Stimulated activated CD8-positive, alpha-beta memory T cell treated with anti-CD3 and anti-CD28 coated beads, Interleukin-12 subunit alpha, Interleukin-12 subunit beta, amount 100 ng/mL, for 24 hours (primary cell): ENCODE measurements at regions not wholly inside any gene's neighbourhood (a gene's known extent, or its start where the extent isn't known, plus 50 kb on each side); places are given as distances from the start of the nearest gene placed in this dataset.

Experiments
- DNase-seq: peaks from one replicate; pipeline ENCODE4 v3.0.0-alpha.2; 2020; ENCODE audit errors: extremely low read depth

GRCh38 chr13:103356226-103356864, 290.1 kb upstream of the SLC10A2 start:
- DNase-seq, result no peak

- no peak for DNase-seq
Observed at GRCh38 chr13:103354171-103354570, 288.0 kb upstream of the SLC10A2 start.

DNA sequence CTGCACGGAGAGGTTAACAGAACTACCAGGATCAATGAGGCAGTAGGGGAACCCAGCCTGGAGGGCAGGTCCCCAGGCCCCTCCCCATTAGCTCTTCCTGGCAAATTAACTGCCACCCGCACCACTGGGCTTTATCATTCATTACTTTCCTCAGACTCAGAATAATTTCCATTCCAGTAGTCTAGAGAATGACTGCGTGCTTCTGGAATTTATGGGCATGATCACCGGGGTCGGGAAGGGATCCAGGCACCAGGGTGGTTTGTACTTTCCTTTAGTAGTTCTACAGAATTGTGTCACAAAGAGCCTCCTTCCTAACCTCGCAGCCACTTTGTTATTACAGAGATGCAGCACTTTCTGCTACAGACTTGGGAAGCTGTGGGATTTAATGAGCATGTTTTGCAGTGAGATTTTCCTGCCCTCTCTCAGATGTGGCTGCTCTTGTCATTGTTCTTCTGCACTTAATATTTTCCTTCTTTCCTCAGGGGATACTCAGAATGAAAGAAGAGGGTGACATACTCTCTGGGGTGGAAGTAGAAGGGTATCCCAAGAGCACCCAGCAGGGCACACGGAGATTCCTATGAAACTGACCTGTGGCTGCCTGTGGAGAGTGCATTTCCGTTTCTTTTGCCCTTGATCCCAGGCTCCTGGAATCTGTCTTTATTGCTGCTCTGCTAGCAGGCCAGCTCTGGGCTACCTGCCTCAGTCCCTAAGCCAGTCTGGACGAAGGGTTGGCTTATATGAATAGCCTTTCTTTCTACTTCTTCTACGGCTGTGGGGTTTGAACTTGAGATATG, 285.0 kb upstream of the SLC10A2 start:
- DNase-seq, result no peak

- no peak for DNase-seq
Observed at GRCh38 chr13:103350147-103350546, 283.9 kb upstream of the SLC10A2 start.

GRCh38 chr13:103349211-103349980, 283.2 kb upstream of the SLC10A2 start:
- no peak for DNase-seq

DNA sequence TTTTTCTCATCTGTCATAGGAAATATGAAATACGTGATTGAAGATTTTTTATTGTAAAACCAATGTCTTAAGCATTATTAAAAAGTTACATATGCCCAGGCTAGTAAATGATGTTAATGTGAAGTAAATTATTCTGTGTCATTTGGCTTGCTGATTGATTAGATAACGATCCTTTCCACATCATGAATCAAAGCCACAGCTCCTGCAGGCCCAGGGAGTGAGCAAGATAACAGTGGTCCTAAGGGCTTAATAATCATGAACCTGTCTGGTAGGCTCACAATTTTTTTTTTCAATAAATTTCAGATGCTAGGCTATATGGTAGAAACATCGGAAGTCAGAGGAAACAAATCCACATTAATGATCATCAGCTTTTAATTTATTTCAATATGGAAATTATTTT, 269.0 kb upstream of the SLC10A2 start:
- no peak for DNase-seq

DNA sequence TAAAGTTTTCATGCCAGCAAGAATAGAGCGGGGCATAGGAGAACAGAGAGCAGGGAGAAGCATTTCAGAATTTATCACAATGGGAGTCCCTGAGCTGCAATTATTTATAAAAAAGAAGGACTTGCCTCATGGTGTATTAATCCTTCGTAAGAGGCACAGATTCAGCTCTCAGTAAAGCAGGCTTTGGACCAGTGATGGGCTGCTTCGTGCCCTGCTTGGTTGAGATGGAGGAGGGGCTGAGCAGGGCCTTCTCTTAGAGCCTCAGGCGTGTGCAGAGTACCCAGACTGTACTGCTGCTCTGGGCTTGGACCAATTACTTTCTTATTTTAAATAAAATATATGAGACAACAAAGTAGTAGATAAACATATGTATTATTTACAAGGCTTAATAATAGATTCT, 265.7 kb upstream of the SLC10A2 start:
- DNase-seq, result no peak

DNA sequence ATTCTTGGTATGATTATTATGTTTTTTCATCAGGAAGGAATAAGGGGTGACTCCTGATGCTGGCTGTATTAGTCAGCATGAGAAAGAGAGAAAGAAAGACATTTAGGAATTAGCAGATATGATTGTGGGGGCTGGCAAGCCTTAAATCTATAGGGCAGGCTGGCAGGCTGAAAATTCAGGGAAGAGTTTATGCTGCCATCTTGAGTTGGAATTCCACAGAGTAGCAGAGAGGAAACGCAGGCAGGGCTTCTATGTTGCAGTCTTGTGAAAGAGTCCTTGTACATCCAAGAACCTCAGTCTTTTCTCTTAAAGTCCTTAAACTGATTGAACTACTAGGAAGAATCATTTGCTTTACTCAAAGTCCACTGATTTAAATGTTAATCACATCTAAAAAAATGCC, 262.7 kb upstream of the SLC10A2 start:
- DNase-seq, result no peak

- DNase-seq, result no peak
Observed at GRCh38 chr13:103326326-103326725, 260.1 kb upstream of the SLC10A2 start.

GRCh38 chr13:103325672-103326071, 259.5 kb upstream of the SLC10A2 start:
- no peak for DNase-seq

DNA sequence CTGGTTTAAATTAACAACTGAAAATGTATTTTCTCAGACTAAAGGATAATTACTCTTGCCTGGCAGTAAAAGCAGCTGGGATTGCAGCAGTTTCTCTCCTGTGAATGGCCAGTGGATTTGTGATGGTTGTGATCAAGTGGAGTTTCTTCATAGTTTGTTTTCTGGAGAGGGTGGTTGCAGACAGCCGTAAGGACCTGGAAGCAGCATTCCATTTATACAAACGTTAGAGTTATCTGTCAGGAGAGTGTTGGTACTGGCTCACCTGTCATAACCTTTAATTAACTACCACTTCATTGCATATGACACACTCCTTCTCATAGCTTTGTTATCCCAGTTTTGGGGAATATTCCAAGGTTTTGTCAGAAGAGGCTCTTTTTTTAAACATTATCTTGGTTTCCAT, 258.4 kb upstream of the SLC10A2 start:
- no peak for DNase-seq

- DNase-seq, result no peak
Observed at GRCh38 chr13:103315711-103316110, 249.5 kb upstream of the SLC10A2 start.

DNA sequence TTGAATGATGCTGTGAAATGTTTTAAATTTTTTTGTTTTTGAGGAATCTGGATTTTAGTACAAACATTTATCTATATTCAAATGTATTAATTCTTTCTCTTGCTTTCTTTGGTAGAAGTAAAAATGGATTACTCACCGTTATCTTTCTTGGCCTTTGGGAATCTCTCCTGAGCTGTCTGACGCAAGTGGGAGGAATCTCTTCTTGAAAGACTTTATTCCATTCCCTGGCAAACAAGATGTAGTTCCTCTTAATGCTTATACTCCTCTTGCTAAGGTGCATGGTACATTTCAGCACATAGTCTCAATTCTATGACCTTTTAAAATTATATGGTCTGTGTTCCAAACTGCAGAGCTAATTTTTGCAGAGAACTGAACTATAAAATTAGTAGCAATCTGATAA, 246.2 kb upstream of the SLC10A2 start:
- no peak for DNase-seq

GRCh38 chr13:103308667-103309066, 242.4 kb upstream of the SLC10A2 start:
- no peak for DNase-seq

- DNase-seq, result no peak
Observed at GRCh38 chr13:103306163-103306562, 239.9 kb upstream of the SLC10A2 start.

- no peak for DNase-seq
Observed at GRCh38 chr13:103303078-103303651, 236.9 kb upstream of the SLC10A2 start.

- DNase-seq, result no peak
Observed at GRCh38 chr13:103302676-103303075, 236.5 kb upstream of the SLC10A2 start.

GRCh38 chr13:103299079-103299478, 232.9 kb upstream of the SLC10A2 start:
- no peak for DNase-seq

DNA sequence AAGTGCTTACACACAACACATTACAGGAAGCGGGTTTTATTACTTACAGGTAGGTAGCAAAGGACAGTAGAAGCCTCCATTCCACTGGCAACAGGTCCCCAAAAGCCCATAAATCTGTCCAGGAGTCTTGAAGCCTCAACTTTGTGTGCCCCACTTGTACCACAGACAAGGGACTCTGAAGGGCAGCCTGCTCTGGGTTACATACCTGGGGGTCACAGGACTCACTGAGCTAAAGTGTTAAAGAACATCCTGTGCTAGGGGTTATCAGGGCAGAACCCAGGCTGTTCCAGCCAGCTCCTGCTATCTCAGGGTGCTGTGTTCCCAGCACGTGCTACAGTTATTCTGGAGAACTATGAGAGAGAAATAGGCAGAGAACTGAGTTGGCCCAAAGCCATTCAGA, 230.9 kb upstream of the SLC10A2 start:
- DNase-seq, result no peak

GRCh38 chr13:103291798-103292572, 225.8 kb upstream of the SLC10A2 start:
- no peak for DNase-seq

DNA sequence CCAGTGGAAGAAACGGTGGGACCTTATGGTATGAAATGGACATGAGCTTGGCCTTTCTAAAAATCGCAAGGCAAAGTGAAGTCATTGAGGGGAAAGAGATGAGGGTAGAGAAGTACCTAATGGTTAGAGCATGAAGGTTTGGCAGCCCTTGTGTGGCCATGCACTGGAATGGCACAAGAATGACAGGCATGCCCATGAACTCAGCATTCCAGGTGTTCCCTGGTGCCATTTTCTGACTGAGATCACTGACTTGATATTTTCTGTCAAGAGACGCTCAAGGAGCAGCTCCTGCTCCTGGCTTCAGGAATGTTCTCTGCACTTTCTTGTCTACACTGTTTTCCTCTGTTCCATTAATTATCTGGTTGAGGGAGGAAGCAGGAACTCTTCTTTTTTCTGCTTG, 225.0 kb upstream of the SLC10A2 start:
- DNase-seq, result no peak

DNA sequence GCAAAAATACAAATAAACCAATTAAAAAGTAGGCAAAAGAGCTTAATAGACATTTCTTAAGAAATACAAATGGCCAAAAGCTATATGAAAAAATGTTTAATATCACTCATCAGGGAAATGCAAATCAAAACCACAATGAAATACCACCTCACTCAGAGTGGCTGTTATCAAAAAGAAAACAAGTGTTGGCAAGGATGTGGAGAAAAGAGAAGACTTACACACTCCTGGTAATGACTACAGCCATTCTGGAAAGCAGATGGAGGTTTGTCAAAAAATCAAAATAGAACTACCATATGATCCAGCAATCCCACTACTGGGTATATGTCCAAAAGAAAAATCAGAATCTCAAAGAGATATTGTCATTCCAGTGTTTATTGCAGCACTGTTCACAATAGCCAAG, 223.5 kb upstream of the SLC10A2 start:
- no peak for DNase-seq
